OCI-LY1 (cell line): ENCODE measurements at regions not wholly inside any gene's neighbourhood (a gene's known extent, or its start where the extent isn't known, plus 50 kb on each side); places are given as distances from the start of the nearest gene placed in this dataset.

Experiments
- H2AFZ ChIP-seq: fragments of 200-600 bp; sonication (generic), shearing (Covaris generic); 2 replicates; pipeline ENCODE4 v1.6.0; 2014; ENCODE audit warnings: antibody characterized with exemption, mild to moderate bottlenecking, low read length
- H3F3A ChIP-seq: fragments of 200-600 bp; sonication (generic), shearing (Covaris generic); 2 replicates; pipeline ENCODE4 v1.6.0; 2014; ENCODE audit warnings: mild to moderate bottlenecking, antibody characterized with exemption, low read length, moderate library complexity; ENCODE audit not compliant: insufficient read depth
- H3K27ac ChIP-seq: fragments of 200-600 bp; sonication (generic); 2 replicates; pipeline ENCODE4 v1.5.1; 2014; ENCODE audit warnings: low read length, mixed run types, mild to moderate bottlenecking, low read depth; ENCODE audit not compliant: poor library complexity, severe bottlenecking
- H3K27me3 ChIP-seq: fragments of 200-600 bp; sonication (generic); 2 replicates; pipeline ENCODE4 v1.6.0; 2014; ENCODE audit warnings: antibody characterized with exemption, mild to moderate bottlenecking, low read length, moderate library complexity; ENCODE audit not compliant: insufficient read depth
- H3K36me3 ChIP-seq: fragments of 200-600 bp; sonication (generic); 2 replicates; pipeline ENCODE4 v1.6.1; 2014; ENCODE audit warnings: mild to moderate bottlenecking, antibody characterized with exemption, low read length, moderate library complexity, mixed read lengths; ENCODE audit not compliant: insufficient read depth
- H3K4me1 ChIP-seq: fragments of 200-600 bp; sonication (generic); 2 replicates; pipeline ENCODE4 v1.5.1; 2014; ENCODE audit warnings: mild to moderate bottlenecking, low read length, moderate library complexity; ENCODE audit not compliant: insufficient read depth, severe bottlenecking
- H3K4me2 ChIP-seq: fragments of 200-600 bp; sonication (generic), shearing (Covaris generic); 2 replicates; pipeline ENCODE4 v1.6.1; 2014; ENCODE audit warnings: low read length
- H3K4me3 ChIP-seq: fragments of 200-600 bp; sonication (generic); 2 replicates; pipeline ENCODE4 v1.5.1; 2014; ENCODE audit warnings: low read length, low read depth, mild to moderate bottlenecking, mixed read lengths; ENCODE audit not compliant: poor library complexity, severe bottlenecking
- H3K79me2 ChIP-seq: fragments of 200-600 bp; shearing (Covaris generic); 2 replicates; pipeline ENCODE4 v1.6.1; 2016; ENCODE audit warnings: mixed run types, low read length, mixed read lengths; ENCODE audit not compliant: insufficient read depth
- H3K9ac ChIP-seq: fragments of 200-600 bp; sonication (generic), shearing (Covaris generic); 2 replicates; pipeline ENCODE4 v1.6.1; 2014; ENCODE audit warnings: mild to moderate bottlenecking, low read length, mixed read lengths
- H3K9me2 ChIP-seq: fragments of 200-600 bp; sonication (generic), shearing (Covaris generic); 2 replicates; pipeline ENCODE4 v1.6.1; 2014; ENCODE audit warnings: low read depth, mild to moderate bottlenecking, low read length, mixed read lengths
- H3K9me3 ChIP-seq: fragments of 200-600 bp; shearing (Covaris generic); 2 replicates; pipeline ENCODE4 v1.6.1; 2014; ENCODE audit warnings: low read length, mixed read lengths
- H4K20me1 ChIP-seq: fragments of 200-600 bp; sonication (generic), shearing (Covaris generic); 2 replicates; pipeline ENCODE4 v1.6.0; 2016; ENCODE audit warnings: mild to moderate bottlenecking, low read length; ENCODE audit not compliant: insufficient read depth
- CTCF ChIP-seq: fragments of 200-600 bp; sonication (generic), shearing (Covaris generic); IDR thresholded peaks from 2 replicates; pipeline ENCODE4 v1.5.1; 2017; ENCODE audit warnings: mild to moderate bottlenecking, antibody characterized with exemption, low read length, moderate library complexity, mixed read lengths
- EZH2 ChIP-seq: fragments of 200-600 bp; sonication (generic), shearing (Covaris generic); IDR thresholded peaks from 2 replicates; pipeline ENCODE4 v1.8.0; 2017; ENCODE audit warnings: borderline replicate concordance, mixed run types, mild to moderate bottlenecking, antibody characterized with exemption, low read length, moderate library complexity, mixed read lengths

DNA sequence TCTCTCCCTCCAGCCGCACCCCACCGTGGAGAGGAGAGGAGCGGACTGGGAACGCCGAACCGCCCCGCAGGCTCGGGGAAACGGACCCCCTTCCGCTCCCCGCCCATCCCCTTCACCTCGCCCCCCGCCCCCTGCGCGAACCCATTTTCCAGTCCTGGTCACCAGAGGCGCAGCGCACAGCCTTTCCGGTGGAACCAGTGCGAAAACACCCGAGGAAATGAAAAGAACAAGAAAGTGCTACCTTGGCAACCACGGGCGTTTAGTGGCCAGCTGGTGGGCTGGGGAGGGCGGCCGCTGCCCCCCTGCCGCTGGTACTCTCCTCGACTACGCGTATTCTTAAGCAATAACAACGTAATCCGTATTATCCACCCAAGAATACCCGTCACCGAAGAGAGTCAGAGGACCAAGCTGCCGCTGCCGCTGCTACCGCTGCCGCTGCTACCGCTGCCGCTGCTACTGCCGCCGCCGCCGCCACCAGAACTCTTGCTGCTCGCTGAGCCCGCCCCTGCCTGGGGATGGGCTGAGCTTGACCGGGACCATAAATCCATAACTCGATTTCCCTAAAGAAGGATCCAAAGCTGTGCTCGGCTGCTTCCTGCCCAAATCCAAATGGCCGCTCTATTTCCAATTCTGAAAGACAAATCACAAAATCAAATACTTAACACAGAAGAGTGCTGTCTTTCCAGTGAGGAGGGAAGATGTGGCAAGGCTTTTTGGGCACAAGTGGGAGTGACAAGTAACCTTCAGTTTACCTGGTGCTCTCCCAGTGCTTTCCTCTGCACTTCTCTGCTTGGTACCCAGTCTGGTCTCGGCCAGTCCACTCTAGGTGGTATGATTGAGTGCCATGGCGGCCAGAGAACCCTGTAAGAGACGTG is 125.2 kb upstream of the DPYD start:
- Histone ChIP-seq H3K27me3 (no peaks in the 10 kb centered on the region), H3K4me3 (no peak overlapping the region), H3K4me2 (no peak overlapping the region), H3K4me1 (no peaks in the 10 kb centered on the region), H3K9ac (no peak overlapping the region), H3K9me3 (no peaks in the 10 kb centered on the region), H3K27ac (no peak overlapping the region), H3K9me2 (no peaks in the 10 kb centered on the region), H4K20me1 (no peaks in the 10 kb centered on the region), H3F3A (no peaks in the 10 kb centered on the region), H2AFZ (no peak overlapping the region), H3K79me2 (no peaks in the 10 kb centered on the region), H3K36me3 (no peaks in the 10 kb centered on the region)
- TF ChIP-seq CTCF (no peak), EZH2 (no peak)

GRCh38 chr1:98045211-98045766 is 124.5 kb upstream of the DPYD start:
- Histone ChIP-seq H2AFZ (no peak overlapping the region), H4K20me1 (no peaks in the 10 kb centered on the region), H3K4me3 (no peak overlapping the region), H3F3A (no peaks in the 10 kb centered on the region), H3K9ac (no peak overlapping the region), H3K27me3 (no peaks in the 10 kb centered on the region), H3K9me2 (no peaks in the 10 kb centered on the region), H3K4me2 (no peak overlapping the region), H3K4me1 (no peaks in the 10 kb centered on the region), H3K9me3 (no peaks in the 10 kb centered on the region), H3K36me3 (no peaks in the 10 kb centered on the region), H3K79me2 (no peaks in the 10 kb centered on the region), H3K27ac (no peak overlapping the region)
- TF ChIP-seq CTCF (no peak), EZH2 (no peak)

- Histone ChIP-seq H3K36me3 (no peaks in the 10 kb centered on the region), H3K27me3 (no peaks in the 10 kb centered on the region), H3K4me3 (no peak overlapping the region), H3K4me2 (no peak overlapping the region), H3K27ac (no peak overlapping the region), H3K79me2 (no peaks in the 10 kb centered on the region), H3K4me1 (no peaks in the 10 kb centered on the region), H4K20me1 (no peaks in the 10 kb centered on the region), H3K9me2 (no peaks in the 10 kb centered on the region), H2AFZ (no peak overlapping the region), H3K9ac (no peak overlapping the region), H3K9me3 (no peaks in the 10 kb centered on the region), H3F3A (no peaks in the 10 kb centered on the region)
- TF ChIP-seq CTCF (no peak), EZH2 (no peak)
Measured at GRCh38 chr1:98044766-98045165, 123.9 kb upstream of the DPYD start.
